Left lobe of liver (tissue), 2 donors: ENCODE measurements at regions not wholly inside any gene's neighbourhood (a gene's known extent, or its start where the extent isn't known, plus 50 kb on each side); places are given as distances from the start of the nearest gene placed in this dataset.
A peak's percentile ranks its signal among the peaks of the same experiment; 100 is the strongest.
"Not testable (repeated sequence)": the region's sequence is repeated elsewhere in the genome, so short reads cannot be mapped to it uniquely, and the experiment has no call there.

Experiments
- ATAC-seq: fragments of 200-7000 bp; cut with Tn5 transposase; one replicate; pipeline ENCODE4 v1.9.1; 2020; ENCODE audit warnings: mild to moderate bottlenecking, moderate library complexity
- DNase-seq: peaks from one replicate; pipeline ENCODE4 v3.0.0-alpha.2; 2020; ENCODE audit warnings: low spot score
- donor health status: DM: no; HTN: no; CAD: no; lungs with moderate emphysema.
- donor health status: DM: no; HTN: yes; CAD: no.

- not testable (repeated sequence) for DNase-seq
- ATAC-seq: peak; percentile 95
Observed at GRCh38 chr1:149228672-149229585, 125.6 kb upstream of the NBPF9 start.

- peak; percentile 43 for ATAC-seq
Observed at GRCh38 chr1:149229813-149230212, 126.5 kb upstream of the NBPF9 start.

DNA sequence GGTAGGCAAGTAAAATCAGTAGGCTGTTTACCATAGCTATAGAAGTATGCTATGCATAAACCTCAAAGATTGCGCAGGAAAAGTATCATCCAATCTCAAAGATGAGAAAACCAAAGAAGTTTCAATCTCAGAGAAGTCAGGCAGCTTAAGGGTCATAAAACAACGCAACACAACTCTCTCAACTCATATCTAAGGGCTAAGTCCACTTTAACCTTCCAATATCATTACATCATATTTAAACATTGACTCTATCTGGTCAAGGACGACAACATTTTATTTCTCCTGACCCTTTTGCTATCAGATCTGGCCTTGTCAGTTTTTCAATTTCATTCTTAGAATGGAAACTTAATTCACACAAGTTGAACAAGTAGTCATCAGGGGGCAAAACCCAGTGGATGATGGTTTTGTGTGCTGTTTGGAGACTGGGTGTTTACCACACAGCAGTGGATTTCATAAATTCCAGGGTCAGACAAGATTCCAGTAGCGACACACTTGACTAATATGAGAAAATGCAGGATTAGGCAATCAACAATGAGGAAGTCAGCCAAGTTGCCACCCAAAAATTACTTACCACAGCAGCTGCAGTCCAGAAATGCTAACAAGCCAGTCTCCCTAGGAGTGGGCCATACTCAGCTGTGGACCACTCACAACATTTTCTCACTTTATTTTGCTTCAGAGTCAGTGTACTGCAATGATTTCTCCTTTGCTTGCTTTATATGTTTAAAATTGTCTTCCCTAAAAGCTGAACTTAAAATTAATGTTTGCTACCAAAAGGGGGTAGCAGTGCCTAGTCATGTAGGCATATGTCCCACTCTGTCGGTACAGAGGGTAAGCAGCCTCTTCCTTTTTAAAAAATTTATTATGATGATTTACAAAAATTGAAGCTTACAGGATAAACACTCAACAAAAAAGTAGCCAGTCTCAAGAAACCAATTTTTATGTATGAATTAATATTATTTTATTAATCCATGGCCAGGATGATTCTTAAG lies 131.9 kb upstream of the NBPF9 start:
- ATAC-seq: peak; percentile 72
- DNase-seq: not testable (repeated sequence)

More at GRCh38 chr1:149229813-149230212, 126.5 kb upstream of the NBPF9 start:
- not testable (repeated sequence) for DNase-seq

DNA sequence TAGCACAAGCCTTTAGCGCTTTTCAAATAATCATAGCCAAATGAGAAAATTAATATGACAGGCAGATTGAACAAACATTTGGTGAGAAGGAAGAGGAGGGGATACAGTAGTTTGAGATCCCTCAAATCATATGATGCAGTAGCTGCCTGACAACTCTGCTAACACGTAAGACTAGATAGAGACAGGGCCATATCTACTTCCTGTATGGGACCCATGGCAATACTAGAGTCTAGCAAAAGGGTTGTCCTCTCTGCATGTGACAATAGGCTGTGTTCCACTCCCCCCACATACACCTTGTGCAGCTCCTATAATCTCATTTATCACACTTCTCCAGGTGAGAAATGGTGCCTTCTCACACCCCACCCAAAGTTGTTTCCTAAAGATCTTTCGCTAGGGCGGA lies 134.2 kb upstream of the NBPF9 start:
- not testable (repeated sequence) for ATAC-seq, DNase-seq

- peak; percentile 29 for ATAC-seq
- not testable (repeated sequence) for DNase-seq
Observed at GRCh38 chr1:149239897-149240508, 136.7 kb upstream of the NBPF9 start.

DNA sequence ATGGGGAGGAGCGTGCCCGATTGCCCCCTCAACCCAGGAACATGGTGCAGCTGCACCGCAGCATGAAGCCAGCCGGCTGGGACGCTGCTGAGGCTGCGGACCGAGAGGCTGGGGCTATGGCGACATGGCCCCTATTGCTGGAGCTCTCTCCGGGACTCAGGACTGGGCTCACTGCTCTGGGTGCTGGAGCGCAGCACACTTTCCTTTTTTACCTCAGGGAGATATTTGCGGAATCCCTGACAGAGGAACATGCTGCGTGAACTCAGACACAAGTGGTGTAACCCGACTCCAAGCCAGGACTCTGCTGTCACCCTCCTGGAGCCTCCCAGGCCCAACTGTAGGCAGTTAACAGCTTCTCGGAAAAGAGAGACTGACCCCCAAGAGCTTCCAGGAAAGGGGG lies 137.2 kb upstream of the NBPF9 start:
- not testable (repeated sequence) for DNase-seq, ATAC-seq

- not testable (repeated sequence) for ATAC-seq, DNase-seq
Observed at GRCh38 chr1:149241272-149241671, 137.9 kb upstream of the NBPF9 start.

- peak; percentile 41 for ATAC-seq
- DNase-seq: not testable (repeated sequence)
Observed at GRCh38 chr1:149243572-149243971, 140.2 kb upstream of the NBPF9 start.

- DNase-seq: not testable (repeated sequence)
- ATAC-seq: peak; percentile 16
Observed at GRCh38 chr1:149244621-149245020, 141.3 kb upstream of the NBPF9 start.

DNA sequence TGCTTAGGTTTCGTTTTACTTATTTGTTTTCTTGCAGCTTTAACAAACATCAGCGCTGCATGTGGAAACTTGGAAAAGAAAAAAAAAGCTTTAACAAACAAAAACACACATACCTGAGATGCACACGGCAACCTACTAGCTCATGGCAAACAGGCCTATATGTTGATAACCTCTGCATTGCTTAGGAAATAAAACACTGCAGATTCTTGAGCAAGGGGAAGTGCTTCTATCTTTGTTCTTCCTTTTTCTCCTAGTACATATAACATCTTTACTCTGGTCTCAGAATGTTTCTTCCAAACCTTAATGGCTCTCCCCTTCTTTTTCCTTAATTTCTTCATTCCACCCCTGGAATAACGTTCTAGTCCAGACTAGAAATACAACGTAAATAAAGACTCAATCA lies 142.9 kb upstream of the NBPF9 start:
- not testable (repeated sequence) for DNase-seq
- ATAC-seq: peak; percentile 14

GRCh38 chr1:149248610-149249009 lies 145.3 kb upstream of the NBPF9 start:
- not testable (repeated sequence) for ATAC-seq, DNase-seq

- not testable (repeated sequence) for DNase-seq, ATAC-seq
Observed at GRCh38 chr1:149249850-149250467, 146.6 kb upstream of the NBPF9 start.

DNA sequence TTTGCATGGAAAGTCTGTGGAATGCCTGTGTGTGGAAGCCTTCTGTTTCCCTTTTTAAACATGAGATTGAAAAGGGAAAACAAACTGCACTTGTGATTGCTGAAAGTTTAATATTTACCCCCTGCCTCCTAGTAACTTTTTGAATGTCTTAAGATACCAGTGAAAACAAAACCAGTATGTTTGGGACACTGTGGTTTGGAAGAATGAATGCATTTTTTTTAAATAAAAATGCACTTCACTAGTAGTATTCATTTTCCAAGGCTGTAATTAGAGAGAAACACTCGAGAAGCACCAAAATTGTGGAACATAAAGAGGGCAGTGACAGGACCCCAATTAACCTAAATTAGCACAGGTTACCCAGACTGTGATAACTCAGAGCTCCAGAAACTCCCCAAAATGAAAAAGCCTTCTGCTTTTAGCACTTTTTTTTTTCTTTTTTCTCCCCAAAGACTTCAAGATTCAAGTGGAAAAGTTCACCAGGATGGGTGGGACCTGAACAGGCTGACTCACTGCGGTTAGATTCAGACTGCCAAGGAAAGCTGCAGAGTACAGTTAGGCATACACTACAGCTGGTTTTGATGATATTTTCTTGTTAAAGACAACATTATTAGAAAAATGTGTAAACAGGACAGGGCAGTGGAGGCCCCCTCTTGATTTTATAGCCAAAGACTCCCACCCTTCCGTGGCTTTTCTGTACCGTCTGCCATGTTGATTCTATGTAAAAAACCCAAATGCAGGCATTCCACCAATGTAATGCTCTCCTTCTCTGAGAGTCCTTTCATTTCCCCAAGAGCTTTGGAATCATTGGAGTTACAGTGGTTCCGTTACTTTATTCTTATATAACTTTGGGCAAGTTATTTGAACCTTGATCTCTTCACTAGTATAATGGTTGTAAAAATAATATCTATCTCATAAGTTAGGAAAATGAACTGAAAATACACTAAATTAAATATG lies 151.8 kb upstream of the NBPF9 start:
- not testable (repeated sequence) for DNase-seq
- ATAC-seq: peak; percentile 30

GRCh38 chr1:149260284-149260683 lies 156.9 kb upstream of the NBPF9 start:
- not testable (repeated sequence) for DNase-seq, ATAC-seq

DNA sequence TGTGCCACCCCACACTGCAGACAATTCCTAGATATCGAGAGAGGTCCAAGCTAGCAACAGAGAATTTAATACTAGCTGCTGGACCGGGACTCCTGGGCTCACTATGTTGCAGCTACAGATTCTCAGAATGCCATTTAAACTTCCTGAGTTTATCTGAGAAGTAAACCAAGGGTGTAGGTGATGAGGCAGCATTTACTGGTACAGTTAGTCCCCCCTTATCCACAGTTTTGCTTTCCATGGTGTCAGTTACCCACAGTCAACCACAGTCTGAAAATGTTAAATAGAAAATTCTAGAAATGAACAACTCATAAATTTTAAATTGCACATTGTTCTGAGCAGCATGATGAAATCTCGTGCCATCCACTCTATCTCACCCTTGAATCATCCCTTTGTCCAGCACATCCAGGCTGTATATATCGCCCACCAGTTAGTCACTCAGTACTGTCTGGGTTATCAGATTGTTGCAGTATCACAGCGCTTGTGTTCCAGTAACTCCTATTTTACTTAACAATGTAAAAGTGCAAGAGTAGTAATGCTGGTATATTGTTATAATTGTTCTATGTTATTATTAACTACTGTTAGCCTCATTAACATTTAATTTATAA lies 157.5 kb upstream of the NBPF9 start:
- not testable (repeated sequence) for ATAC-seq, DNase-seq

DNA sequence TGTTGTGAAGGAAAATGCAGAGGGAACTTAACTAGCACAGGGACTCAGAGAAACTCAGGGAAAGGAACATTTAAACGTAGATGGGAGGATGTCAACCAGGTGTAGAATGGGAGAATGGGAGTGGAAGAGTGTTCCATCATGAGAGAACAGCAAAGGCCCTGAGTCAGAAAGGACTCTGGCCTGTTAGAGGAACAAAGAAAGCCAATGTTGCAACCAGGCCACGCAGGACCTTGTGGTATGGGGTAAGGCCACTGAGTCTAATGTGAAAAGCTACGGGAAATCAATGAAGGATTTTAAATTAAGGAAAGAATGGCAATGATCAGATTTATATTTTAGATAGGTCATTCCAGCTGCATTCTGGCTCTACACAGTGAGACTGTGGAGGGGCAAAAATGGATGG lies 163.9 kb upstream of the NBPF9 start:
- not testable (repeated sequence) for DNase-seq
- ATAC-seq: peak; percentile 79

GRCh38 chr1:149269001-149269702 lies 165.8 kb upstream of the NBPF9 start:
- not testable (repeated sequence) for DNase-seq, ATAC-seq

DNA sequence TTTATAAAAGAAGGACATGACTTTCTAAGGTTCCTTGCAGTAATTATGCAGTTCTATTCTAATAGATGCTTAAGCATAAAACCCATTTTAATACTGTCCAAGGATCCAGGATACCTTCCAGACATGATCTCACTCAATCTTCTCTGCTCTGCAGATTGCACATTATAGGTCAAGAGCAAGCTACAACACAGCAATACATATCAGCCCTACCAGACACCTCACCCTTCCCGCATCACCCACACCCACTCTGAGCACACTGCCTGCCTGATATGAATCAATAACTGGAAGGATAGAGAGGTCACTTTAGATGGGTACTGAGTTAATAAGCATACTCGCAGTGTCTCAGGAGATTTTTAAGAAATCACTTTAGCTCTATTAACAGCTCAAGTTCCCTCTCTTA lies 166.5 kb upstream of the NBPF9 start:
- DNase-seq: not testable (repeated sequence)
- ATAC-seq: peak; percentile 26
